K562 (cell line): ENCODE measurements at regions not wholly inside any gene's neighbourhood (a gene's known extent, or its start where the extent isn't known, plus 50 kb on each side); places are given as distances from the start of the nearest gene placed in this dataset.

ENCODE experiments used
- ATAC-seq: fragments of 200-7000 bp; cut with Tn5 transposase; 3 replicates; pipeline ENCODE4 v1.9.1; 2020; ENCODE audit warnings: moderate library complexity
- BruUV-seq: library from RNA; stranded (reverse); fragments of 400-500 nt; replicated peaks from 2 replicates; lab custom pipeline; 2021; lab: Mats Ljungman, UMichigan
- CTCF ChIA-PET: fragments of 300-600 bp; formaldehyde crosslinking; extraction: SDS; loops from one replicate; lab custom pipeline; 2021; ENCODE audit warnings: low intra/inter-chr PET ratio; lab: Yijun Ruan, JAX
- POLR2A ChIA-PET: fragments of 300-600, 350-650 bp; sonication (Branson Sonifier 250); formaldehyde crosslinking; extraction: SDS; loops from one replicate; lab custom pipeline; 2021; ENCODE audit warnings: antibody characterized with exemption, inconsistent platforms; lab: Yijun Ruan, JAX
- DNase-seq, 4 experiments: peaks; one replicate each; pipeline versions ENCODE4 v3.0.0 to v3.0.0-alpha.2; 2011 to 2018; ENCODE audit warnings: low spot score in 3 of 4, mixed read lengths in 3 of 4; ENCODE audit errors: extremely low read depth in 1 of 4
- FAIRE-seq: peaks from 2 replicates; lab custom pipeline; 2011; peaks lifted over from hg19 to GRCh38; lab: Jason Lieb, UNC
- H2AFZ ChIP-seq: 2 replicates; pipeline ENCODE4 v1.6.0; 2011; ENCODE audit warnings: low read depth, low read length, control low read depth, inconsistent platforms
- H3K27ac ChIP-seq: fragments of 200-600 bp; 3 replicates; pipeline ENCODE4 v1.8.0; 2011; ENCODE audit warnings: low read depth, mild to moderate bottlenecking, control low read depth, inconsistent platforms, low read length, moderate library complexity, mixed read lengths; ENCODE audit errors: extremely low read depth
- H3K27me3 ChIP-seq, 2 experiments: fragments of 300-600 bp in 1 of 2; 2 replicates in 1 of 2; 3 replicates in 1 of 2; pipeline versions ENCODE4 v1.6.0 to v1.8.0; 2011; ENCODE audit warnings: inconsistent platforms in 2 of 2, low read length in 2 of 2, mild to moderate bottlenecking in 1 of 2, mixed read lengths in 1 of 2, moderate library complexity in 1 of 2; ENCODE audit not compliant: control insufficient read depth in 2 of 2, insufficient read depth in 2 of 2
- H3K36me3 ChIP-seq: fragments of 300-600 bp; 3 replicates; pipeline ENCODE4 v1.8.0; 2011; ENCODE audit warnings: mild to moderate bottlenecking, low read length, inconsistent platforms; ENCODE audit not compliant: control insufficient read depth, insufficient read depth
- H3K4me1 ChIP-seq, 2 experiments: fragments of 200-600 bp in 1 of 2; replicated peaks in 1 of 2; 2 replicates in 1 of 2; 3 replicates in 1 of 2; pipeline versions ENCODE4 v1.5.1 to v1.8.0; 2011; ENCODE audit warnings: inconsistent platforms in 2 of 2, low read length in 2 of 2, mild to moderate bottlenecking in 1 of 2, mixed read lengths in 1 of 2, moderate library complexity in 1 of 2; ENCODE audit not compliant: control insufficient read depth in 2 of 2, insufficient read depth in 2 of 2
- H3K4me2 ChIP-seq: 2 replicates; pipeline ENCODE4 v1.6.1; 2011; ENCODE audit warnings: low read length, control low read depth, inconsistent platforms, mixed read lengths; ENCODE audit not compliant: insufficient read depth
- H3K4me3 ChIP-seq: fragments of 200-600 bp; sonication (generic), shearing (Covaris generic); 2 replicates; pipeline ENCODE4 v1.5.1; 2016; ENCODE audit warnings: control low read depth, inconsistent platforms
- H3K79me2 ChIP-seq: fragments of 200-600 bp; 3 replicates; pipeline ENCODE4 v1.8.0; 2011; ENCODE audit warnings: low read length, inconsistent platforms; ENCODE audit not compliant: control insufficient read depth, insufficient read depth
- H3K9ac ChIP-seq, 2 experiments: 2 replicates each; pipeline versions ENCODE4 v1.6.0 to v1.6.1; 2011; ENCODE audit warnings: low read depth in 2 of 2, low read length in 2 of 2, control low read depth in 1 of 2, inconsistent platforms in 1 of 2, mild to moderate bottlenecking in 1 of 2, mixed read lengths in 1 of 2; ENCODE audit not compliant: insufficient read depth in 1 of 2
- H3K9me1 ChIP-seq: one replicate; pipeline ENCODE4 v1.6.0; 2011; ENCODE audit warnings: inconsistent platforms, mild to moderate bottlenecking, low read length, moderate library complexity; ENCODE audit not compliant: control insufficient read depth, insufficient read depth
- H3K9me3 ChIP-seq: replicated peaks from 2 replicates; pipeline ENCODE4 v1.5.1; 2011; ENCODE audit warnings: low read depth, low read length, inconsistent platforms; ENCODE audit not compliant: control insufficient read depth, insufficient read depth
- H4K20me1 ChIP-seq: replicated peaks from 2 replicates; pipeline ENCODE4 v1.6.1; 2011; ENCODE audit warnings: low read length, inconsistent platforms, mixed read lengths; ENCODE audit not compliant: control insufficient read depth, insufficient read depth
- ARHGAP35 ChIP-seq: fragments of 450-650 bp; IDR thresholded peaks from 2 replicates; pipeline ENCODE4 v1.6.1; 2018; ENCODE audit not compliant: partially characterized antibody
- CHCHD3 ChIP-seq: fragments of 250-450 bp; sonication (Bioruptor Pico); IDR thresholded peaks from 2 replicates; pipeline ENCODE4 v2.1.2; 2022; ENCODE audit warnings: mild to moderate bottlenecking
- CHD2 ChIP-seq: IDR thresholded peaks from 2 replicates; pipeline ENCODE4 v1.6.1; 2011; ENCODE audit warnings: low read depth, low read length
- CXXC5 ChIP-seq: fragments of 250-450 bp; sonication (Bioruptor Pico); IDR thresholded peaks from 2 replicates; pipeline ENCODE4 v1.8.0; 2022; ENCODE audit warnings: inconsistent platforms, mild to moderate bottlenecking, moderate library complexity
- DPF2 ChIP-seq: fragments of 450-650 bp; IDR thresholded peaks from 2 replicates; pipeline ENCODE4 v1.6.1; 2016
- ELF4 ChIP-seq: fragments of 450-650 bp; formaldehyde crosslinking; IDR thresholded peaks from 2 replicates; pipeline ENCODE4 v1.4.0; 2022; ENCODE audit warnings: missing genetic modification characterization
- FOXM1 ChIP-seq, 2 experiments: fragments of 450-650 bp in 1 of 2; sonication (generic) in 1 of 2; formaldehyde crosslinking in 1 of 2; IDR thresholded peaks; 2 replicates each; pipeline versions ENCODE4 v1.6.1 to v1.9.0; 2017 to 2022; ENCODE audit warnings: low read depth in 2 of 2, mild to moderate bottlenecking in 2 of 2, missing genetic modification reagents in 1 of 2, moderate library complexity in 1 of 2
- GATAD2A ChIP-seq: fragments of 450-650 bp; IDR thresholded peaks from 2 replicates; pipeline ENCODE4 v1.6.1; 2017
- NCOR1 ChIP-seq: fragments of 450-650 bp; IDR thresholded peaks from 2 replicates; pipeline ENCODE4 v1.6.1; 2016; ENCODE audit warnings: mild to moderate bottlenecking, moderate library complexity
- NRF1 ChIP-seq, 2 experiments: fragments of 450-650 bp; IDR thresholded peaks in 1 of 2; conservative IDR thresholded peaks in 1 of 2; 2 replicates each; pipeline ENCODE4 v1.6.1; 2014; ENCODE audit warnings: mild to moderate bottlenecking in 2 of 2
- SNRNP70 ChIP-seq: fragments of 200-400 bp; formaldehyde crosslinking; optimal IDR thresholded peaks from 2 replicates; pipeline ENCODE3; 2017; ENCODE audit warnings: low read depth, low read length
- TBL1XR1 ChIP-seq, 2 experiments: IDR thresholded peaks; 2 replicates each; pipeline ENCODE4 v1.6.1; 2012; ENCODE audit warnings: improper control_type of control experiment in 2 of 2, low read length in 2 of 2, mild to moderate bottlenecking in 1 of 2
- WGBS: fragments of 100-300 bp; shearing (Covaris generic); methylation state at CpG from one replicate; pipeline ENCODE4 v1.1.6; 2016; ENCODE audit warnings: low coverage, mixed read lengths; ENCODE audit not compliant: insufficient coverage; ENCODE audit errors: missing lambda C conversion rate; 5-methylcytosine and 5-hydroxymethylcytosine counted together
- in situ Hi-C: fragments of 300-500 bp; cut with MboI; formaldehyde crosslinking; loops from 4 replicates; pipeline ENCODE4 v1.15.0; 2018; ENCODE audit warnings: inconsistent platforms, mixed read lengths
- intact Hi-C: fragments of 100-400 bp; cut with micrococcal nuclease; formaldehyde crosslinking; loops from 2 replicates; pipeline ENCODE4 v1.14.2; 2022
- TF ChIP-seq, protein P1 (sequence below): fragments of 450-650 bp; IDR thresholded peaks from 2 replicates; pipeline ENCODE4 v1.6.1; 2016; ENCODE audit warnings: borderline replicate concordance
- TF ChIP-seq, protein P2 (sequence below): fragments of 250-450 bp; sonication (Bioruptor Pico); IDR thresholded peaks from 2 replicates; pipeline ENCODE4 v1.5.0; 2021
- TF ChIP-seq, protein P3 (sequence below): fragments of 450-650 bp; IDR thresholded peaks from 2 replicates; pipeline ENCODE4 v1.6.1; 2018; ENCODE audit not compliant: partially characterized antibody

DNA sequence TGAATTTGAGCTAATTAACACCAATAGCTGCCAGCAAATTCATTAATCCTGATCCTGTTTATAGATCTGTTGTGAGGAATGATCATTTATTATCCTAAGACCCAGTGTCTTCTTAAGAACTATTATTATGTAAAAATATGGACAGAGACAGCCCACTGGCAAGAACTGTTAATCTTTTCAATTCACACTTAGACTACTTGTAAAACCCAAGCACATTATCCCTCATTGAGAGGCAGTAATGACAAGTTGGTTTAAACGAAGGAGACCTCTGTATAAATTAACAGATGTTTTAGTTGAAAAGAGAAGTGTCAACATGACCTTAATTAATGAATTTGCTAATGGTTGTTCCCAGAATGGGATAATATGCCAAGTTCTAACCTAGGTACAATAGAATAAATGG, 270.3 kb upstream of the IZUMO3 start:
- Histone ChIP-seq H2AFZ (no peak overlapping the region), H3K9me3 (no peaks in the 10 kb centered on the region)
- BruUV-seq: no TSS peak
- in situ Hi-C loops: no loop called here
- no peak for ATAC-seq
- TF ChIP-seq TBL1XR1 (IDR thresholded peaks at IDR 0.05; ENCODE audit: low read length in 2 of 2) (no peak), DPF2 (no peak), SNRNP70 (no peak), CHD2 (no peak), GATAD2A (no peak), CHCHD3 (no peak), ELF4 (no peak), CXXC5 (CRISPR knock-in tag) (no peak), NRF1 (conservative IDR thresholded peaks at IDR 0.05 in 1 of 2, IDR thresholded peaks at IDR 0.05 in 1 of 2) (no peak), NCOR1 (no peak), ARHGAP35 (no peak), FOXM1 (IDR thresholded peaks at IDR 0.05; ENCODE audit: low read depth) (no peak), FOXM1 (CRISPR knock-in tag; IDR thresholded peaks at IDR 0.05; ENCODE audit: low read depth) (no peak)
- TF ChIP-seq, protein P1, sequence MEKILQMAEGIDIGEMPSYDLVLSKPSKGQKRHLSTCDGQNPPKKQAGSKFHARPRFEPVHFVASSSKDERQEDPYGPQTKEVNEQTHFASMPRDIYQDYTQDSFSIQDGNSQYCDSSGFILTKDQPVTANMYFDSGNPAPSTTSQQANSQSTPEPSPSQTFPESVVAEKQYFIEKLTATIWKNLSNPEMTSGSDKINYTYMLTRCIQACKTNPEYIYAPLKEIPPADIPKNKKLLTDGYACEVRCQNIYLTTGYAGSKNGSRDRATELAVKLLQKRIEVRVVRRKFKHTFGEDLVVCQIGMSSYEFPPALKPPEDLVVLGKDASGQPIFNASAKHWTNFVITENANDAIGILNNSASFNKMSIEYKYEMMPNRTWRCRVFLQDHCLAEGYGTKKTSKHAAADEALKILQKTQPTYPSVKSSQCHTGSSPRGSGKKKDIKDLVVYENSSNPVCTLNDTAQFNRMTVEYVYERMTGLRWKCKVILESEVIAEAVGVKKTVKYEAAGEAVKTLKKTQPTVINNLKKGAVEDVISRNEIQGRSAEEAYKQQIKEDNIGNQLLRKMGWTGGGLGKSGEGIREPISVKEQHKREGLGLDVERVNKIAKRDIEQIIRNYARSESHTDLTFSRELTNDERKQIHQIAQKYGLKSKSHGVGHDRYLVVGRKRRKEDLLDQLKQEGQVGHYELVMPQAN: no peak
- TF ChIP-seq, protein P2, sequence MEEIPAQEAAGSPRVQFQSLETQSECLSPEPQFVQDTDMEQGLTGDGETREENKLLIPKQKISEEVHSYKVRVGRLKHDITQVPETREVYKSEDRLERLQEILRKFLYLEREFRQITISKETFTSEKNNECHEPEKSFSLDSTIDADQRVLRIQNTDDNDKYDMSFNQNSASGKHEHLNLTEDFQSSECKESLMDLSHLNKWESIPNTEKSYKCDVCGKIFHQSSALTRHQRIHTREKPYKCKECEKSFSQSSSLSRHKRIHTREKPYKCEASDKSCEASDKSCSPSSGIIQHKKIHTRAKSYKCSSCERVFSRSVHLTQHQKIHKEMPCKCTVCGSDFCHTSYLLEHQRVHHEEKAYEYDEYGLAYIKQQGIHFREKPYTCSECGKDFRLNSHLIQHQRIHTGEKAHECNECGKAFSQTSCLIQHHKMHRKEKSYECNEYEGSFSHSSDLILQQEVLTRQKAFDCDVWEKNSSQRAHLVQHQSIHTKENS (CRISPR knock-in tag): no peak
- TF ChIP-seq, protein P3, sequence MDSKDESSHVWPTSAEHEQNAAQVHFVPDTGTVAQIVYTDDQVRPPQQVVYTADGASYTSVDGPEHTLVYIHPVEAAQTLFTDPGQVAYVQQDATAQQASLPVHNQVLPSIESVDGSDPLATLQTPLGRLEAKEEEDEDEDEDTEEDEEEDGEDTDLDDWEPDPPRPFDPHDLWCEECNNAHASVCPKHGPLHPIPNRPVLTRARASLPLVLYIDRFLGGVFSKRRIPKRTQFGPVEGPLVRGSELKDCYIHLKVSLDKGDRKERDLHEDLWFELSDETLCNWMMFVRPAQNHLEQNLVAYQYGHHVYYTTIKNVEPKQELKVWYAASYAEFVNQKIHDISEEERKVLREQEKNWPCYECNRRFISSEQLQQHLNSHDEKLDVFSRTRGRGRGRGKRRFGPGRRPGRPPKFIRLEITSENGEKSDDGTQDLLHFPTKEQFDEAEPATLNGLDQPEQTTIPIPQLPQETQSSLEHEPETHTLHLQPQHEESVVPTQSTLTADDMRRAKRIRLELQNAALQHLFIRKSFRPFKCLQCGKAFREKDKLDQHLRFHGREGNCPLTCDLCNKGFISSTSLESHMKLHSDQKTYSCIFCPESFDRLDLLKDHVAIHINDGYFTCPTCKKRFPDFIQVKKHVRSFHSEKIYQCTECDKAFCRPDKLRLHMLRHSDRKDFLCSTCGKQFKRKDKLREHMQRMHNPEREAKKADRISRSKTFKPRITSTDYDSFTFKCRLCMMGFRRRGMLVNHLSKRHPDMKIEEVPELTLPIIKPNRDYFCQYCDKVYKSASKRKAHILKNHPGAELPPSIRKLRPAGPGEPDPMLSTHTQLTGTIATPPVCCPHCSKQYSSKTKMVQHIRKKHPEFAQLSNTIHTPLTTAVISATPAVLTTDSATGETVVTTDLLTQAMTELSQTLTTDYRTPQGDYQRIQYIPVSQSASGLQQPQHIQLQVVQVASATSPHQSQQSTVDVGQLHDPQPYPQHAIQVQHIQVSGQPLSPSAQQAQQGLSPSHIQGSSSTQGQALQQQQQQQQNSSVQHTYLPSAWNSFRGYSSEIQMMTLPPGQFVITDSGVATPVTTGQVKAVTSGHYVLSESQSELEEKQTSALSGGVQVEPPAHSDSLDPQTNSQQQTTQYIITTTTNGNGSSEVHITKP: no peak
- TF ChIP-seq, all 486 proteins: peak for 0
- ChIA-PET POLR2A (no interaction called here), CTCF (no interaction called here)
- H3K9me1 ChIP-seq: no peaks in the 10 kb centered on the region
- H3K4me3 ChIP-seq: no peak overlapping the region
- intact Hi-C loops: no loop called here
- H3K4me2 ChIP-seq: no peak overlapping the region
- H3K27ac ChIP-seq: no peak overlapping the region
- no peak overlapping the region for H3K9ac ChIP-seq
- H3K27me3 ChIP-seq: no peaks in the 10 kb centered on the region
- WGBS: no CpG with 5 or more reads among the region's 1 CpG
- H3K4me1 ChIP-seq: no peaks in the 10 kb centered on the region
- H3K79me2 ChIP-seq: no peaks in the 10 kb centered on the region
- DNase-seq (no peak), FAIRE-seq (no peak)
- no peaks in the 10 kb centered on the region for H4K20me1 ChIP-seq
- no peaks in the 10 kb centered on the region for H3K36me3 ChIP-seq
